OCI-LY1 (cell line): ENCODE measurements at regions not wholly inside any gene's neighbourhood (a gene's known extent, or its start where the extent isn't known, plus 50 kb on each side); places are given as distances from the start of the nearest gene placed in this dataset.

Experiments used
- H2AFZ ChIP-seq: fragments of 200-600 bp; sonication (generic), shearing (Covaris generic); 2 replicates; pipeline ENCODE4 v1.6.0; 2014; ENCODE audit warnings: antibody characterized with exemption, mild to moderate bottlenecking, low read length
- H3F3A ChIP-seq: fragments of 200-600 bp; sonication (generic), shearing (Covaris generic); 2 replicates; pipeline ENCODE4 v1.6.0; 2014; ENCODE audit warnings: mild to moderate bottlenecking, antibody characterized with exemption, low read length, moderate library complexity; ENCODE audit not compliant: insufficient read depth
- H3K27ac ChIP-seq: fragments of 200-600 bp; sonication (generic); 2 replicates; pipeline ENCODE4 v1.5.1; 2014; ENCODE audit warnings: low read length, mixed run types, mild to moderate bottlenecking, low read depth; ENCODE audit not compliant: poor library complexity, severe bottlenecking
- H3K27me3 ChIP-seq: fragments of 200-600 bp; sonication (generic); 2 replicates; pipeline ENCODE4 v1.6.0; 2014; ENCODE audit warnings: antibody characterized with exemption, mild to moderate bottlenecking, low read length, moderate library complexity; ENCODE audit not compliant: insufficient read depth
- H3K36me3 ChIP-seq: fragments of 200-600 bp; sonication (generic); 2 replicates; pipeline ENCODE4 v1.6.1; 2014; ENCODE audit warnings: mild to moderate bottlenecking, antibody characterized with exemption, low read length, moderate library complexity, mixed read lengths; ENCODE audit not compliant: insufficient read depth
- H3K4me1 ChIP-seq: fragments of 200-600 bp; sonication (generic); 2 replicates; pipeline ENCODE4 v1.5.1; 2014; ENCODE audit warnings: mild to moderate bottlenecking, low read length, moderate library complexity; ENCODE audit not compliant: insufficient read depth, severe bottlenecking
- H3K4me2 ChIP-seq: fragments of 200-600 bp; sonication (generic), shearing (Covaris generic); 2 replicates; pipeline ENCODE4 v1.6.1; 2014; ENCODE audit warnings: low read length
- H3K4me3 ChIP-seq: fragments of 200-600 bp; sonication (generic); 2 replicates; pipeline ENCODE4 v1.5.1; 2014; ENCODE audit warnings: low read length, low read depth, mild to moderate bottlenecking, mixed read lengths; ENCODE audit not compliant: poor library complexity, severe bottlenecking
- H3K79me2 ChIP-seq: fragments of 200-600 bp; shearing (Covaris generic); 2 replicates; pipeline ENCODE4 v1.6.1; 2016; ENCODE audit warnings: mixed run types, low read length, mixed read lengths; ENCODE audit not compliant: insufficient read depth
- H3K9ac ChIP-seq: fragments of 200-600 bp; sonication (generic), shearing (Covaris generic); 2 replicates; pipeline ENCODE4 v1.6.1; 2014; ENCODE audit warnings: mild to moderate bottlenecking, low read length, mixed read lengths
- H3K9me2 ChIP-seq: fragments of 200-600 bp; sonication (generic), shearing (Covaris generic); 2 replicates; pipeline ENCODE4 v1.6.1; 2014; ENCODE audit warnings: low read depth, mild to moderate bottlenecking, low read length, mixed read lengths
- H3K9me3 ChIP-seq: fragments of 200-600 bp; shearing (Covaris generic); 2 replicates; pipeline ENCODE4 v1.6.1; 2014; ENCODE audit warnings: low read length, mixed read lengths
- H4K20me1 ChIP-seq: fragments of 200-600 bp; sonication (generic), shearing (Covaris generic); 2 replicates; pipeline ENCODE4 v1.6.0; 2016; ENCODE audit warnings: mild to moderate bottlenecking, low read length; ENCODE audit not compliant: insufficient read depth
- EZH2 ChIP-seq: fragments of 200-600 bp; sonication (generic), shearing (Covaris generic); IDR thresholded peaks from 2 replicates; pipeline ENCODE4 v1.8.0; 2017; ENCODE audit warnings: borderline replicate concordance, mixed run types, mild to moderate bottlenecking, antibody characterized with exemption, low read length, moderate library complexity, mixed read lengths
- TF ChIP-seq, protein P1 (sequence below): fragments of 200-600 bp; sonication (generic), shearing (Covaris generic); IDR thresholded peaks from 2 replicates; pipeline ENCODE4 v1.5.1; 2017; ENCODE audit warnings: mild to moderate bottlenecking, antibody characterized with exemption, low read length, moderate library complexity, mixed read lengths

- TF ChIP-seq, protein P1, sequence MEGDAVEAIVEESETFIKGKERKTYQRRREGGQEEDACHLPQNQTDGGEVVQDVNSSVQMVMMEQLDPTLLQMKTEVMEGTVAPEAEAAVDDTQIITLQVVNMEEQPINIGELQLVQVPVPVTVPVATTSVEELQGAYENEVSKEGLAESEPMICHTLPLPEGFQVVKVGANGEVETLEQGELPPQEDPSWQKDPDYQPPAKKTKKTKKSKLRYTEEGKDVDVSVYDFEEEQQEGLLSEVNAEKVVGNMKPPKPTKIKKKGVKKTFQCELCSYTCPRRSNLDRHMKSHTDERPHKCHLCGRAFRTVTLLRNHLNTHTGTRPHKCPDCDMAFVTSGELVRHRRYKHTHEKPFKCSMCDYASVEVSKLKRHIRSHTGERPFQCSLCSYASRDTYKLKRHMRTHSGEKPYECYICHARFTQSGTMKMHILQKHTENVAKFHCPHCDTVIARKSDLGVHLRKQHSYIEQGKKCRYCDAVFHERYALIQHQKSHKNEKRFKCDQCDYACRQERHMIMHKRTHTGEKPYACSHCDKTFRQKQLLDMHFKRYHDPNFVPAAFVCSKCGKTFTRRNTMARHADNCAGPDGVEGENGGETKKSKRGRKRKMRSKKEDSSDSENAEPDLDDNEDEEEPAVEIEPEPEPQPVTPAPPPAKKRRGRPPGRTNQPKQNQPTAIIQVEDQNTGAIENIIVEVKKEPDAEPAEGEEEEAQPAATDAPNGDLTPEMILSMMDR, result no peak
- TF ChIP-seq EZH2, result no peak
- H3K4me1 ChIP-seq, result no peaks in the 10 kb centered on the region
- H2AFZ ChIP-seq, result no peak overlapping the region
- no peak overlapping the region for H3K4me3 ChIP-seq
- no peaks in the 10 kb centered on the region for H3K79me2 ChIP-seq
- H3K27ac ChIP-seq, result no peak overlapping the region
- H3K9me3 ChIP-seq, result no peaks in the 10 kb centered on the region
- H3K4me2 ChIP-seq, result no peak overlapping the region
- H3K9me2 ChIP-seq, result no peaks in the 10 kb centered on the region
- H4K20me1 ChIP-seq, result no peaks in the 10 kb centered on the region
- no peaks in the 10 kb centered on the region for H3K36me3 ChIP-seq
- no peaks in the 10 kb centered on the region for H3K27me3 ChIP-seq
- H3K9ac ChIP-seq, result no peak overlapping the region
- no peaks in the 10 kb centered on the region for H3F3A ChIP-seq
These were observed 303.2 kb upstream of the GRAMD2B start for GRCh38 chr5:126119887-126120442.

DNA sequence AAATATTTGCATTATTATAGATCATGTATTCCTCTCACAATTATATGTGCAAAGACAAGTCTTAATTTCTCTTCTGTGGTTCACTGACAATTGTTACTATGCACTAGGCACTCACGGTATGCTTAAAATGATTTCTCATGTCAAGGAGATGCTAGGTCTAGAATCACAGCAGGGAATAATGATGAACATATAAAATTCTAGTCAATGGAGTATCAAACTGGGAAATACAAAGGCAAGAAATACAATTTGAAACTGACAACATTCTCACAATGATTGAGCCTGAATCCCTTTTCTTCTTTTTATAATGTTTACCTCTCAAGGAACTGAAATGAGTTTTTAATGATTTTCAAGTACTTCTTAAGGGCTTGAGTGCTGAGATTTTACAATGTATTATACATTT, 302.3 kb upstream of the GRAMD2B start:
- TF ChIP-seq, protein P1, result no peak
- TF ChIP-seq EZH2, result no peak
- Histone ChIP-seq H3K9ac (no peak overlapping the region), H3K9me3 (no peaks in the 10 kb centered on the region), H4K20me1 (no peaks in the 10 kb centered on the region), H3K36me3 (no peaks in the 10 kb centered on the region), H3K27me3 (no peaks in the 10 kb centered on the region), H3K4me1 (no peaks in the 10 kb centered on the region), H2AFZ (no peak overlapping the region), H3K79me2 (no peaks in the 10 kb centered on the region), H3K9me2 (no peaks in the 10 kb centered on the region), H3K4me2 (no peak overlapping the region), H3K27ac (no peak overlapping the region), H3F3A (no peaks in the 10 kb centered on the region), H3K4me3 (no peak overlapping the region)

GRCh38 chr5:126122942-126123341, 300.3 kb upstream of the GRAMD2B start:
- H3K4me2 ChIP-seq, result no peak overlapping the region
- no peaks in the 10 kb centered on the region for H3K9me3 ChIP-seq
- H3K36me3 ChIP-seq, result no peaks in the 10 kb centered on the region
- no peaks in the 10 kb centered on the region for H3F3A ChIP-seq
- H2AFZ ChIP-seq, result no peak overlapping the region
- H3K27ac ChIP-seq, result no peak overlapping the region
- H3K4me3 ChIP-seq, result no peak overlapping the region
- H4K20me1 ChIP-seq, result no peaks in the 10 kb centered on the region
- H3K9ac ChIP-seq, result no peak overlapping the region
- no peaks in the 10 kb centered on the region for H3K4me1 ChIP-seq
- H3K79me2 ChIP-seq, result no peaks in the 10 kb centered on the region
- H3K27me3 ChIP-seq, result no peaks in the 10 kb centered on the region
- no peak for TF ChIP-seq EZH2
- TF ChIP-seq, protein P1, result no peak
- H3K9me2 ChIP-seq, result no peaks in the 10 kb centered on the region
